Hematopoietic multipotent progenitor cell treated with erythropoietin and hydrocortisone succinate and interleukin-3 and kit ligand, for 6 days (in vitro differentiated cells): ENCODE measurements at regions not wholly inside any gene's neighbourhood (a gene's known extent, or its start where the extent isn't known, plus 50 kb on each side); places are given as distances from the start of the nearest gene placed in this dataset.

Experiments
- DNase-seq: peaks from one replicate; pipeline ENCODE4 v3.0.0-alpha.2; 2015

GRCh38 chr3:168427835-168428475 is 332.2 kb upstream of the GOLIM4 start:
- DNase-seq: peak; percentile 41

- DNase-seq: no peak
These were observed 331.4 kb upstream of the GOLIM4 start for GRCh38 chr3:168427156-168427555.

GRCh38 chr3:168425936-168426595 is 330.3 kb upstream of the GOLIM4 start:
- DNase-seq: no peak

GRCh38 chr3:168424059-168424734 is 328.5 kb upstream of the GOLIM4 start:
- DNase-seq: no peak

GRCh38 chr3:168422843-168423242 is 327.1 kb upstream of the GOLIM4 start:
- no peak for DNase-seq

- DNase-seq: no peak
These were observed 323.4 kb upstream of the GOLIM4 start for GRCh38 chr3:168419091-168419490.

GRCh38 chr3:168417016-168417415 is 321.3 kb upstream of the GOLIM4 start:
- no peak for DNase-seq

GRCh38 chr3:168416446-168416845 is 320.7 kb upstream of the GOLIM4 start:
- DNase-seq: no peak

- DNase-seq: no peak
These were observed 318.4 kb upstream of the GOLIM4 start for GRCh38 chr3:168414149-168414548.

GRCh38 chr3:168407381-168407780 is 311.7 kb upstream of the GOLIM4 start:
- no peak for DNase-seq

- DNase-seq: peak; percentile 39
These were observed 309.6 kb upstream of the GOLIM4 start for GRCh38 chr3:168405288-168405687.

GRCh38 chr3:168398371-168399025 is 302.8 kb upstream of the GOLIM4 start:
- no peak for DNase-seq

GRCh38 chr3:168396861-168397260 is 301.1 kb upstream of the GOLIM4 start:
- no peak for DNase-seq

GRCh38 chr3:168395551-168395950 is 299.8 kb upstream of the GOLIM4 start:
- no peak for DNase-seq

- DNase-seq: no peak
These were observed 298.7 kb upstream of the GOLIM4 start for GRCh38 chr3:168394439-168394838.

- DNase-seq: no peak
These were observed 290.6 kb upstream of the GOLIM4 start for GRCh38 chr3:168386301-168386700.

GRCh38 chr3:168384990-168385389 is 289.3 kb upstream of the GOLIM4 start:
- no peak for DNase-seq

- no peak for DNase-seq
These were observed 287.8 kb upstream of the GOLIM4 start for GRCh38 chr3:168383573-168383972.

GRCh38 chr3:168371846-168372245 is 276.1 kb upstream of the GOLIM4 start:
- peak; percentile 30 for DNase-seq

GRCh38 chr3:168364967-168365366 is 269.2 kb upstream of the GOLIM4 start:
- no peak for DNase-seq

GRCh38 chr3:168362661-168363247 is 267.0 kb upstream of the GOLIM4 start:
- DNase-seq: no peak

GRCh38 chr3:168362156-168362555 is 266.4 kb upstream of the GOLIM4 start:
- no peak for DNase-seq

GRCh38 chr3:168360993-168361392 is 265.3 kb upstream of the GOLIM4 start:
- DNase-seq: no peak
